Lower leg skin (tissue), 3 donors: ENCODE measurements at regions not wholly inside any gene's neighbourhood (a gene's known extent, or its start where the extent isn't known, plus 50 kb on each side); places are given as distances from the start of the nearest gene placed in this dataset.

Source experiments
- POLR2A ChIP-seq, 2 donors: fragments of 450-650 bp; IDR thresholded peaks; one replicate each; pipeline ENCODE4 v1.6.1; 2016 to 2017; ENCODE audit warnings: antibody characterized with exemption in 2 of 2, mild to moderate bottlenecking in 1 of 2, moderate library complexity in 1 of 2
- TF ChIP-seq, protein P1 (sequence below), 3 donors: fragments of 450-650 bp; IDR thresholded peaks; one replicate each; pipeline ENCODE4 v1.5.1; 2016; ENCODE audit warnings: antibody characterized with exemption in 3 of 3, mild to moderate bottlenecking in 3 of 3, moderate library complexity in 2 of 3

DNA sequence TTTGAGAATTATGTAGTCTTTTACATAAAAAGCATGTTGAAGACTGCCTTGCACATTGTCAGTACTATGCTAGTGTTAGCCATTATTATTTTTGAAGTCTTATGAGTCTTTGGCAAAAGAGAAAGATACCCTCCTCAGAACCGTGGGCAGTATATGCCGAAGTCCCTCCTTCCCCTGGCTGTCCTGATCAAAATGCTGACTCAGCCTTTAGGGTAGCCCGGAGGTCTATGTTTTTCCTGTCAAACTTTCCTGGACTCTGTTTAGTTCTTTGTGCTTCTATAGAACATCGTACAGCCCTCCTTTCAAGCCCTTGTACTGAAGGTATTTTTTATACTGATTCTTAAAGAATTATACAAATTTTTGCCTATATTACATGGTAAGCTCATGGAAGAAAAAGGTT, 264.7 kb upstream of the ATP5MC3 start:
- no peak for TF ChIP-seq POLR2A (IDR thresholded peaks at IDR 0.05)
- TF ChIP-seq, protein P1, sequence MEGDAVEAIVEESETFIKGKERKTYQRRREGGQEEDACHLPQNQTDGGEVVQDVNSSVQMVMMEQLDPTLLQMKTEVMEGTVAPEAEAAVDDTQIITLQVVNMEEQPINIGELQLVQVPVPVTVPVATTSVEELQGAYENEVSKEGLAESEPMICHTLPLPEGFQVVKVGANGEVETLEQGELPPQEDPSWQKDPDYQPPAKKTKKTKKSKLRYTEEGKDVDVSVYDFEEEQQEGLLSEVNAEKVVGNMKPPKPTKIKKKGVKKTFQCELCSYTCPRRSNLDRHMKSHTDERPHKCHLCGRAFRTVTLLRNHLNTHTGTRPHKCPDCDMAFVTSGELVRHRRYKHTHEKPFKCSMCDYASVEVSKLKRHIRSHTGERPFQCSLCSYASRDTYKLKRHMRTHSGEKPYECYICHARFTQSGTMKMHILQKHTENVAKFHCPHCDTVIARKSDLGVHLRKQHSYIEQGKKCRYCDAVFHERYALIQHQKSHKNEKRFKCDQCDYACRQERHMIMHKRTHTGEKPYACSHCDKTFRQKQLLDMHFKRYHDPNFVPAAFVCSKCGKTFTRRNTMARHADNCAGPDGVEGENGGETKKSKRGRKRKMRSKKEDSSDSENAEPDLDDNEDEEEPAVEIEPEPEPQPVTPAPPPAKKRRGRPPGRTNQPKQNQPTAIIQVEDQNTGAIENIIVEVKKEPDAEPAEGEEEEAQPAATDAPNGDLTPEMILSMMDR (IDR thresholded peaks at IDR 0.05): no peak
